ENCODE measurements at regions not wholly inside any gene's neighbourhood (a gene's known extent, or its start where the extent isn't known, plus 50 kb on each side); places are given as distances from the start of the nearest gene placed in this dataset.

GRCh38 chr12:66740732-66741131 is 61.9 kb upstream of the GRIP1 start:
- ChIA-PET CTCF (no interaction called here), POLR2A (no interaction called here)
- no peak overlapping the region for H3K4me3 ChIP-seq (ENCODE audit: low read depth, low read length)
- DNase-seq (ENCODE audit: low read depth, low spot score), result no peak
- no peak for TF ChIP-seq CTCF (IDR thresholded peaks at IDR 0.05; ENCODE audit: insufficient read depth, low read length, missing control alignments)

- CTCF ChIA-PET, result no interaction called here
- H3K4me3 ChIP-seq (ENCODE audit: low read depth, low read length), result no peak overlapping the region
- no peak for DNase-seq (ENCODE audit: low read depth, low spot score)
- POLR2A ChIA-PET, result no interaction called here
- no peak for TF ChIP-seq CTCF (IDR thresholded peaks at IDR 0.05; ENCODE audit: insufficient read depth, low read length, missing control alignments)
These were observed 63.0 kb upstream of the GRIP1 start for GRCh38 chr12:66741919-66742318.

GRCh38 chr12:66742508-66743367 is 63.9 kb upstream of the GRIP1 start:
- TF ChIP-seq CTCF (IDR thresholded peaks at IDR 0.05; ENCODE audit: insufficient read depth, low read length, missing control alignments), result no peak
- no peak overlapping the region for H3K4me3 ChIP-seq (ENCODE audit: low read depth, low read length)
- CTCF ChIA-PET, result no interaction called here
- POLR2A ChIA-PET, result no interaction called here
- DNase-seq (ENCODE audit: low read depth, low spot score), result no peak

GRCh38 chr12:66744461-66744860 is 65.6 kb upstream of the GRIP1 start:
- POLR2A ChIA-PET, result interaction anchor here (0.6 kb wide), 1 partner anchor 1850 kb away, joined by 3 read pairs; no protein-coding TSS in a partner anchor
- no peak for TF ChIP-seq CTCF (IDR thresholded peaks at IDR 0.05; ENCODE audit: insufficient read depth, low read length, missing control alignments)
- CTCF ChIA-PET, result no interaction called here
- no peak for DNase-seq (ENCODE audit: low read depth, low spot score)
- H3K4me3 ChIP-seq (ENCODE audit: low read depth, low read length), result no peak overlapping the region

- CTCF ChIA-PET, result no interaction called here
- no peak overlapping the region for H3K4me3 ChIP-seq (ENCODE audit: low read depth, low read length)
- DNase-seq (ENCODE audit: low read depth, low spot score), result no peak
- no peak for TF ChIP-seq CTCF (IDR thresholded peaks at IDR 0.05; ENCODE audit: insufficient read depth, low read length, missing control alignments)
- POLR2A ChIA-PET, result interaction anchor here (0.6 kb wide), 1 partner anchor 1851 kb away, joined by 3 read pairs; no protein-coding TSS in a partner anchor
These were observed 66.1 kb upstream of the GRIP1 start for GRCh38 chr12:66744956-66745383.

GRCh38 chr12:66746489-66747201 is 67.8 kb upstream of the GRIP1 start:
- POLR2A ChIA-PET, result no interaction called here
- H3K4me3 ChIP-seq (ENCODE audit: low read depth, low read length), result no peak overlapping the region
- TF ChIP-seq CTCF (IDR thresholded peaks at IDR 0.05; ENCODE audit: insufficient read depth, low read length, missing control alignments), result no peak
- CTCF ChIA-PET, result no interaction called here
- no peak for DNase-seq (ENCODE audit: low read depth, low spot score)
